Caco-2 (cell line): ENCODE measurements at regions not wholly inside any gene's neighbourhood (a gene's known extent, or its start where the extent isn't known, plus 50 kb on each side); places are given as distances from the start of the nearest gene placed in this dataset.

Experiments
- BruUV-seq: library from RNA; stranded (reverse); fragments of 400-500 nt; replicated peaks from 2 replicates; lab custom pipeline; 2021; lab: Mats Ljungman, UMichigan
- CTCF ChIA-PET: fragments of 300-600 bp; sonication (Branson Sonifier 250); formaldehyde crosslinking; loops from one replicate; lab custom pipeline; 2022; ENCODE audit warnings: antibody characterized with exemption; lab: Charles Lee
- POLR2A ChIA-PET: fragments of 300-600 bp; sonication (Branson Sonifier 250); formaldehyde crosslinking; loops from one replicate; lab custom pipeline; 2022; ENCODE audit warnings: antibody characterized with exemption; lab: Charles Lee
- DNase-seq, 2 experiments: peaks; one replicate each; pipeline versions ENCODE4 v3.0.0 to v3.0.0-alpha.2; 2020 to 2022
- H3K27me3 ChIP-seq: replicated peaks from 2 replicates; pipeline ENCODE4 v1.6.0; 2011; ENCODE audit warnings: low read length; ENCODE audit not compliant: control insufficient read depth, insufficient read depth
- H3K36me3 ChIP-seq: 2 replicates; pipeline ENCODE4 v1.5.1; 2011; ENCODE audit warnings: low read length; ENCODE audit not compliant: control insufficient read depth, insufficient read depth
- H3K4me1 ChIP-seq: fragments of 250-450 bp; sonication (Bioruptor Pico); 2 replicates; pipeline ENCODE4 v1.5.1; 2020; ENCODE audit warnings: mild to moderate bottlenecking
- H3K4me3 ChIP-seq: 2 replicates; pipeline ENCODE4 v1.5.1; 2011; ENCODE audit warnings: low read depth, mild to moderate bottlenecking, control low read depth, low read length
- H3K9me3 ChIP-seq: fragments of 250-450 bp; sonication (Bioruptor Pico); 2 replicates; pipeline ENCODE4 v1.5.1; 2020; ENCODE audit warnings: mild to moderate bottlenecking, moderate library complexity
- H3K27ac Mint-ChIP-seq: one replicate; pipeline ENCODE4 v1.8.0; 2022; ENCODE audit warnings: mixed read lengths; ENCODE audit not compliant: unreplicated experiment
- H3K27me3 Mint-ChIP-seq: one replicate; pipeline ENCODE4 v1.8.0; 2022; ENCODE audit warnings: mixed read lengths; ENCODE audit not compliant: insufficient read depth, unreplicated experiment
- H3K36me3 Mint-ChIP-seq: one replicate; pipeline ENCODE4 v1.8.0; 2022; ENCODE audit warnings: mild to moderate bottlenecking, mixed read lengths; ENCODE audit not compliant: insufficient read depth, unreplicated experiment
- H3K4me1 Mint-ChIP-seq: one replicate; pipeline ENCODE4 v1.8.0; 2022; ENCODE audit warnings: low read depth, mixed read lengths; ENCODE audit not compliant: unreplicated experiment
- H3K4me3 Mint-ChIP-seq: one replicate; pipeline ENCODE4 v1.8.0; 2022; ENCODE audit warnings: mild to moderate bottlenecking, moderate library complexity, mixed read lengths; ENCODE audit not compliant: unreplicated experiment
- H3K9me3 Mint-ChIP-seq: one replicate; pipeline ENCODE4 v1.8.0; 2022; ENCODE audit warnings: mixed read lengths; ENCODE audit not compliant: unreplicated experiment
- CTCF ChIP-seq, 2 experiments: fragments of 200-600 bp in 1 of 2; IDR thresholded peaks; 1 replicate in 1 of 2; 2 replicates in 1 of 2; pipeline versions ENCODE4 v1.5.1 to v1.8.0; 2011 to 2022; ENCODE audit warnings: antibody characterized with exemption in 1 of 2, control low read depth in 1 of 2, inconsistent platforms in 1 of 2, low read depth in 1 of 2, low read length in 1 of 2, mild to moderate bottlenecking in 1 of 2, moderate library complexity in 1 of 2; ENCODE audit not compliant: insufficient read depth in 1 of 2, severe bottlenecking in 1 of 2, unreplicated experiment in 1 of 2
- intact Hi-C: fragments of 100-400 bp; cut with micrococcal nuclease; formaldehyde crosslinking; loops from one replicate; pipeline ENCODE4 v1.10.0; 2022; ENCODE audit not compliant: unreplicated experiment

GRCh38 chr1:22225858-22226589, 83.1 kb upstream of the WNT4 start:
- Mint-ChIP-seq H3K27ac (no peak overlapping the region), H3K27me3 (no peaks in the 10 kb centered on the region), H3K9me3 (no peaks in the 10 kb centered on the region), H3K4me1 (peaks cover 19% of the 10 kb centered on the region), H3K4me3 (no peak overlapping the region), H3K36me3 (peaks cover 6% of the 10 kb centered on the region)
- H3K4me1 ChIP-seq: peaks cover 18% of the 10 kb centered on the region
- intact Hi-C loops: loop anchor here (5.0 to 10.0 kb wide), 2 partner anchors 51 to 189 kb away; no protein-coding TSS in a partner anchor
- H3K4me3 ChIP-seq: no peak overlapping the region
- ChIA-PET POLR2A (no interaction called here), CTCF (interaction anchor here (0.5 kb wide), 1 partner anchor 1428 kb away, joined by 7 read pairs; no protein-coding TSS in a partner anchor)
- TF ChIP-seq CTCF (IDR thresholded peaks at IDR 0.05; ENCODE audit: insufficient read depth in 1 of 2, low read depth in 1 of 2, low read length in 1 of 2, severe bottlenecking in 1 of 2, unreplicated experiment in 1 of 2): no peak
- H3K9me3 ChIP-seq: no peaks in the 10 kb centered on the region
- H3K36me3 ChIP-seq: no peaks in the 10 kb centered on the region
- DNase-seq: no peak
- no peaks in the 10 kb centered on the region for H3K27me3 ChIP-seq
- BruUV-seq: no TSS peak

GRCh38 chr1:22228074-22228473, 85.2 kb upstream of the WNT4 start:
- no peak overlapping the region for H3K4me3 Mint-ChIP-seq
- DNase-seq: no peak
- TF ChIP-seq CTCF (IDR thresholded peaks at IDR 0.05; ENCODE audit: insufficient read depth in 1 of 2, low read depth in 1 of 2, low read length in 1 of 2, severe bottlenecking in 1 of 2, unreplicated experiment in 1 of 2): no peak
- H3K9me3 Mint-ChIP-seq: no peaks in the 10 kb centered on the region
- H3K36me3 ChIP-seq: no peaks in the 10 kb centered on the region
- H3K4me1 Mint-ChIP-seq: peaks cover 19% of the 10 kb centered on the region
- BruUV-seq: no TSS peak
- peaks cover 18% of the 10 kb centered on the region for H3K4me1 ChIP-seq
- no peaks in the 10 kb centered on the region for H3K9me3 ChIP-seq
- H3K36me3 Mint-ChIP-seq: peaks cover 6% of the 10 kb centered on the region
- intact Hi-C loops: loop anchor here (5.0 to 10.0 kb wide), 2 partner anchors 49 to 187 kb away; no protein-coding TSS in a partner anchor
- CTCF ChIA-PET: no interaction called here
- POLR2A ChIA-PET: no interaction called here
- no peak overlapping the region for H3K4me3 ChIP-seq
- no peaks in the 10 kb centered on the region for H3K27me3 Mint-ChIP-seq
- no peaks in the 10 kb centered on the region; the same call in 1 of the 2 replicates for H3K27me3 ChIP-seq
- no peak overlapping the region for H3K27ac Mint-ChIP-seq

- no TSS peak for BruUV-seq
- no peak for TF ChIP-seq CTCF (IDR thresholded peaks at IDR 0.05; ENCODE audit: insufficient read depth in 1 of 2, low read depth in 1 of 2, low read length in 1 of 2, severe bottlenecking in 1 of 2, unreplicated experiment in 1 of 2)
- H3K27ac Mint-ChIP-seq: no peak overlapping the region
- intact Hi-C loops: loop anchor here (5.0 to 10.0 kb wide), 2 partner anchors 49 to 186 kb away; no protein-coding TSS in a partner anchor
- peak; percentile 51 to 60 for DNase-seq
- Histone ChIP-seq H3K36me3 (no peaks in the 10 kb centered on the region), H3K4me1 (peaks cover 18% of the 10 kb centered on the region), H3K9me3 (no peaks in the 10 kb centered on the region), H3K4me3 (no peak overlapping the region), H3K27me3 (no peaks in the 10 kb centered on the region; the same call in 1 of the 2 replicates)
- peaks cover 19% of the 10 kb centered on the region for H3K4me1 Mint-ChIP-seq
- H3K27me3 Mint-ChIP-seq: no peaks in the 10 kb centered on the region
- CTCF ChIA-PET: no interaction called here
- H3K36me3 Mint-ChIP-seq: peaks cover 6% of the 10 kb centered on the region
- POLR2A ChIA-PET: no interaction called here
- no peak overlapping the region for H3K4me3 Mint-ChIP-seq
- no peaks in the 10 kb centered on the region for H3K9me3 Mint-ChIP-seq
Observed at GRCh38 chr1:22228505-22228911, 85.6 kb upstream of the WNT4 start.
